ENCODE measurements at regions not wholly inside any gene's neighbourhood (a gene's known extent, or its start where the extent isn't known, plus 50 kb on each side); places are given as distances from the start of the nearest gene placed in this dataset.

- no peak overlapping the region for H3K27ac ChIP-seq (ENCODE audit: low read length)
- no peak overlapping the region for H3K9ac ChIP-seq (ENCODE audit: low read length)
- H3K9me3 ChIP-seq (ENCODE audit: control insufficient read depth, low read depth, low read length) = no peaks in the 10 kb centered on the region
- H3K4me3 ChIP-seq (ENCODE audit: low read length) = no peak overlapping the region
- no peaks in the 10 kb centered on the region for H3K4me1 ChIP-seq (ENCODE audit: control insufficient read depth, low read depth, low read length)
- H3K27me3 ChIP-seq (ENCODE audit: control insufficient read depth, insufficient read depth, low read length) = no peaks in the 10 kb centered on the region
- no peaks in the 10 kb centered on the region for H3K36me3 ChIP-seq (ENCODE audit: control insufficient read depth, low read depth, low read length)
Measured at GRCh38 chr13:40287428-40287827, 379.0 kb downstream of the FOXO1 start.

- no peaks in the 10 kb centered on the region for H3K9me3 ChIP-seq (ENCODE audit: control insufficient read depth, low read depth, low read length)
- no peak overlapping the region for H3K4me3 ChIP-seq (ENCODE audit: low read length)
Measured at GRCh38 chr13:40288259-40288658, 378.2 kb downstream of the FOXO1 start.

GRCh38 chr13:40290758-40291157, 375.7 kb downstream of the FOXO1 start:
- no peak overlapping the region for H3K27ac ChIP-seq (ENCODE audit: low read length)
- no peaks in the 10 kb centered on the region for H3K27me3 ChIP-seq (ENCODE audit: control insufficient read depth, insufficient read depth, low read length)
- H3K9me3 ChIP-seq (ENCODE audit: control insufficient read depth, low read depth, low read length) = no peaks in the 10 kb centered on the region
- no peaks in the 10 kb centered on the region for H3K4me1 ChIP-seq (ENCODE audit: control insufficient read depth, low read depth, low read length)
- H3K9ac ChIP-seq (ENCODE audit: low read length) = no peak overlapping the region
- H3K36me3 ChIP-seq (ENCODE audit: control insufficient read depth, low read depth, low read length) = no peaks in the 10 kb centered on the region
- H3K4me3 ChIP-seq (ENCODE audit: low read length) = no peak overlapping the region

More at GRCh38 chr13:40288259-40288658, 378.2 kb downstream of the FOXO1 start:
- H3K27me3 ChIP-seq (ENCODE audit: control insufficient read depth, insufficient read depth, low read length) = no peaks in the 10 kb centered on the region
- no peak overlapping the region for H3K9ac ChIP-seq (ENCODE audit: low read length)
- H3K36me3 ChIP-seq (ENCODE audit: control insufficient read depth, low read depth, low read length) = no peaks in the 10 kb centered on the region
- no peak overlapping the region for H3K27ac ChIP-seq (ENCODE audit: low read length)
- no peaks in the 10 kb centered on the region for H3K4me1 ChIP-seq (ENCODE audit: control insufficient read depth, low read depth, low read length)

- Histone ChIP-seq H3K4me3 (ENCODE audit: low read length) (no peak overlapping the region), H3K27me3 (ENCODE audit: control insufficient read depth, insufficient read depth, low read length) (no peaks in the 10 kb centered on the region), H3K27ac (ENCODE audit: low read length) (no peak overlapping the region), H3K9me3 (ENCODE audit: control insufficient read depth, low read depth, low read length) (peaks cover 10% of the 10 kb centered on the region), H3K4me1 (ENCODE audit: control insufficient read depth, low read depth, low read length) (no peaks in the 10 kb centered on the region), H3K9ac (ENCODE audit: low read length) (no peak overlapping the region), H3K36me3 (ENCODE audit: control insufficient read depth, low read depth, low read length) (no peaks in the 10 kb centered on the region)
Measured at GRCh38 chr13:40292108-40292507, 374.3 kb downstream of the FOXO1 start.

- Histone ChIP-seq H3K36me3 (ENCODE audit: control insufficient read depth, low read depth, low read length) (no peaks in the 10 kb centered on the region), H3K4me1 (ENCODE audit: control insufficient read depth, low read depth, low read length) (no peaks in the 10 kb centered on the region), H3K9me3 (ENCODE audit: control insufficient read depth, low read depth, low read length) (peaks cover 10% of the 10 kb centered on the region), H3K27ac (ENCODE audit: low read length) (no peak overlapping the region), H3K27me3 (ENCODE audit: control insufficient read depth, insufficient read depth, low read length) (no peaks in the 10 kb centered on the region), H3K4me3 (ENCODE audit: low read length) (no peak overlapping the region), H3K9ac (ENCODE audit: low read length) (no peak overlapping the region)
Measured at GRCh38 chr13:40292536-40292935, 373.9 kb downstream of the FOXO1 start.

- no peaks in the 10 kb centered on the region for H3K36me3 ChIP-seq (ENCODE audit: control insufficient read depth, low read depth, low read length)
- H3K9me3 ChIP-seq (ENCODE audit: control insufficient read depth, low read depth, low read length) = peaks cover 18% of the 10 kb centered on the region
- H3K27me3 ChIP-seq (ENCODE audit: control insufficient read depth, insufficient read depth, low read length) = no peaks in the 10 kb centered on the region
- no peak overlapping the region for H3K9ac ChIP-seq (ENCODE audit: low read length)
- no peak overlapping the region for H3K4me3 ChIP-seq (ENCODE audit: low read length)
- no peaks in the 10 kb centered on the region for H3K4me1 ChIP-seq (ENCODE audit: control insufficient read depth, low read depth, low read length)
- H3K27ac ChIP-seq (ENCODE audit: low read length) = no peak overlapping the region
Measured at GRCh38 chr13:40302351-40302750, 364.1 kb downstream of the FOXO1 start.

GRCh38 chr13:40304391-40304790, 362.1 kb downstream of the FOXO1 start:
- no peaks in the 10 kb centered on the region for H3K27me3 ChIP-seq (ENCODE audit: control insufficient read depth, insufficient read depth, low read length)
- no peak overlapping the region for H3K4me3 ChIP-seq (ENCODE audit: low read length)
- no peak overlapping the region for H3K27ac ChIP-seq (ENCODE audit: low read length)
- no peaks in the 10 kb centered on the region for H3K4me1 ChIP-seq (ENCODE audit: control insufficient read depth, low read depth, low read length)
- peaks cover 18% of the 10 kb centered on the region for H3K9me3 ChIP-seq (ENCODE audit: control insufficient read depth, low read depth, low read length)
- no peak overlapping the region for H3K9ac ChIP-seq (ENCODE audit: low read length)
- H3K36me3 ChIP-seq (ENCODE audit: control insufficient read depth, low read depth, low read length) = no peaks in the 10 kb centered on the region

GRCh38 chr13:40306817-40307216, 359.6 kb downstream of the FOXO1 start:
- H3K27ac ChIP-seq (ENCODE audit: low read length) = no peak overlapping the region
- H3K27me3 ChIP-seq (ENCODE audit: control insufficient read depth, insufficient read depth, low read length) = no peaks in the 10 kb centered on the region
- H3K36me3 ChIP-seq (ENCODE audit: control insufficient read depth, low read depth, low read length) = no peaks in the 10 kb centered on the region
- H3K9ac ChIP-seq (ENCODE audit: low read length) = no peak overlapping the region
- H3K4me1 ChIP-seq (ENCODE audit: control insufficient read depth, low read depth, low read length) = peaks cover 3% of the 10 kb centered on the region
- no peak overlapping the region for H3K4me3 ChIP-seq (ENCODE audit: low read length)
- H3K9me3 ChIP-seq (ENCODE audit: control insufficient read depth, low read depth, low read length) = peaks cover 18% of the 10 kb centered on the region

- Histone ChIP-seq H3K27me3 (ENCODE audit: control insufficient read depth, insufficient read depth, low read length) (no peaks in the 10 kb centered on the region), H3K4me1 (ENCODE audit: control insufficient read depth, low read depth, low read length) (peaks cover 3% of the 10 kb centered on the region), H3K36me3 (ENCODE audit: control insufficient read depth, low read depth, low read length) (no peaks in the 10 kb centered on the region), H3K4me3 (ENCODE audit: low read length) (no peak overlapping the region), H3K9ac (ENCODE audit: low read length) (no peak overlapping the region), H3K9me3 (ENCODE audit: control insufficient read depth, low read depth, low read length) (peaks cover 5% of the 10 kb centered on the region), H3K27ac (ENCODE audit: low read length) (no peak overlapping the region)
Measured at GRCh38 chr13:40309881-40310280, 356.6 kb downstream of the FOXO1 start.

GRCh38 chr13:40311356-40312101, 354.9 kb downstream of the FOXO1 start:
- no peak overlapping the region for H3K4me3 ChIP-seq (ENCODE audit: low read length)
- no peaks in the 10 kb centered on the region for H3K27me3 ChIP-seq (ENCODE audit: control insufficient read depth, insufficient read depth, low read length)
- H3K27ac ChIP-seq (ENCODE audit: low read length) = no peak overlapping the region
- no peak overlapping the region for H3K9ac ChIP-seq (ENCODE audit: low read length)
- H3K36me3 ChIP-seq (ENCODE audit: control insufficient read depth, low read depth, low read length) = no peaks in the 10 kb centered on the region
- no peaks in the 10 kb centered on the region for H3K9me3 ChIP-seq (ENCODE audit: control insufficient read depth, low read depth, low read length)
- peaks cover 3% of the 10 kb centered on the region for H3K4me1 ChIP-seq (ENCODE audit: control insufficient read depth, low read depth, low read length)

- no peaks in the 10 kb centered on the region for H3K36me3 ChIP-seq (ENCODE audit: control insufficient read depth, low read depth, low read length)
- no peak overlapping the region for H3K9ac ChIP-seq (ENCODE audit: low read length)
- no peak overlapping the region for H3K4me3 ChIP-seq (ENCODE audit: low read length)
- H3K27ac ChIP-seq (ENCODE audit: low read length) = no peak overlapping the region
- H3K4me1 ChIP-seq (ENCODE audit: control insufficient read depth, low read depth, low read length) = peaks cover 14% of the 10 kb centered on the region
- no peaks in the 10 kb centered on the region for H3K27me3 ChIP-seq (ENCODE audit: control insufficient read depth, insufficient read depth, low read length)
- no peaks in the 10 kb centered on the region for H3K9me3 ChIP-seq (ENCODE audit: control insufficient read depth, low read depth, low read length)
Measured at GRCh38 chr13:40313269-40314200, 352.9 kb downstream of the FOXO1 start.
